Peyer's patch (tissue), 4 donors: ENCODE measurements at regions not wholly inside any gene's neighbourhood (a gene's known extent, or its start where the extent isn't known, plus 50 kb on each side); places are given as distances from the start of the nearest gene placed in this dataset.

Experiments used
- DNase-seq, 3 donors: peaks; one replicate each; pipeline ENCODE4 v3.0.0-alpha.2; 2017 to 2019
- H3K27ac ChIP-seq, 4 donors: fragments of 200-600 bp; sonication (generic); one replicate each; pipeline ENCODE4 v1.5.1; 2016 to 2019
- H3K27me3 ChIP-seq, 2 donors: fragments of 200-600 bp; sonication (generic); one replicate each; pipeline ENCODE4 v1.5.1; 2019
- H3K36me3 ChIP-seq, 3 donors: fragments of 200-600 bp; sonication (generic); one replicate each; pipeline ENCODE4 v1.5.1; 2016 to 2019
- H3K4me1 ChIP-seq, 4 donors: fragments of 200-600 bp; sonication (generic); one replicate each; pipeline ENCODE4 v1.5.1; 2016 to 2019
- H3K4me3 ChIP-seq, 4 donors: fragments of 200-600 bp; sonication (generic); 1 replicate in 3 of 4; 2 replicates in 1 of 4; pipeline ENCODE4 v1.5.1; 2016 to 2019; ENCODE audit warnings: mild to moderate bottlenecking in 1 of 4
- H3K9me3 ChIP-seq, 4 donors: fragments of 200-600 bp; sonication (generic); one replicate each; pipeline ENCODE4 v1.5.1; 2016 to 2019; ENCODE audit warnings: mild to moderate bottlenecking in 1 of 4
- CTCF ChIP-seq, 6 experiments: fragments of 450-650 bp in 4 of 6; fragments of 200-600 bp in 2 of 6; sonication (generic) in 1 of 6; IDR thresholded peaks; one replicate each; pipeline ENCODE4 v1.5.1; 2017 to 2019; ENCODE audit warnings: antibody characterized with exemption in 6 of 6, mild to moderate bottlenecking in 3 of 6, moderate library complexity in 1 of 6
- POLR2A ChIP-seq, 2 donors: fragments of 450-650 bp; IDR thresholded peaks; one replicate each; pipeline ENCODE4 v1.5.1; 2017; ENCODE audit warnings: antibody characterized with exemption in 2 of 2, mild to moderate bottlenecking in 2 of 2, moderate library complexity in 2 of 2

- Histone ChIP-seq H3K4me3 (no peak overlapping the region), H3K27me3 (no peaks in the 10 kb centered on the region), H3K4me1 (no peaks in the 10 kb centered on the region), H3K27ac (no peak overlapping the region), H3K36me3 (no peaks in the 10 kb centered on the region), H3K9me3 (no peaks in the 10 kb centered on the region)
- DNase-seq = no peak
- TF ChIP-seq POLR2A (IDR thresholded peaks at IDR 0.05) (no peak), CTCF (IDR thresholded peaks at IDR 0.05) (no peak)
Observed at GRCh38 chr22:48926136-48926535, 901.5 kb downstream of the BRD1 start.

DNA sequence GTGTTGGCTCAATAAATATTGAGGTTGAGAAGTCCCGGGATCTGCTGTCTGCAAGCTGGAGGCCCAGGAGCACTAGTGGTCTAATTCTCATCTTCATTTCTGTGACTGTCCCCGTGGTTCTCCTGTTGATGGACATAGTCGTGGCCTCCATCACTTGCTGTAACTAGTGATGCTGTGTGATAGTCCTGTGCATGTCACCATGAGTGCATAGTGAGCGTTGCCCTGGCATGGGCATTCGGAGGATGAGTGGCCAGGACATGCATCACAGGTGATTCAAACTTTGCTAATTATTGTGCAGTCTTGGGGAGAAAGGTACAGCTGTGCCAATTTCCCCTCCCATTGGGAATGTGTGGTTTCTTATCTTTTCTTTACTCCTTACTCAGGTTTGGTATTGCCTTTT, 902.2 kb downstream of the BRD1 start:
- DNase-seq = no peak
- Histone ChIP-seq H3K27ac (no peak overlapping the region), H3K4me1 (no peaks in the 10 kb centered on the region), H3K4me3 (no peak overlapping the region), H3K9me3 (no peaks in the 10 kb centered on the region), H3K36me3 (no peaks in the 10 kb centered on the region), H3K27me3 (no peaks in the 10 kb centered on the region)
- TF ChIP-seq POLR2A (IDR thresholded peaks at IDR 0.05) (no peak), CTCF (IDR thresholded peaks at IDR 0.05) (no peak)

GRCh38 chr22:48923996-48924395, 903.7 kb downstream of the BRD1 start:
- TF ChIP-seq CTCF (IDR thresholded peaks at IDR 0.05) (no peak), POLR2A (IDR thresholded peaks at IDR 0.05) (no peak)
- no peak for DNase-seq
- Histone ChIP-seq H3K27ac (no peak overlapping the region), H3K27me3 (no peaks in the 10 kb centered on the region), H3K4me1 (no peaks in the 10 kb centered on the region), H3K36me3 (no peaks in the 10 kb centered on the region), H3K9me3 (no peaks in the 10 kb centered on the region), H3K4me3 (no peak overlapping the region)

DNA sequence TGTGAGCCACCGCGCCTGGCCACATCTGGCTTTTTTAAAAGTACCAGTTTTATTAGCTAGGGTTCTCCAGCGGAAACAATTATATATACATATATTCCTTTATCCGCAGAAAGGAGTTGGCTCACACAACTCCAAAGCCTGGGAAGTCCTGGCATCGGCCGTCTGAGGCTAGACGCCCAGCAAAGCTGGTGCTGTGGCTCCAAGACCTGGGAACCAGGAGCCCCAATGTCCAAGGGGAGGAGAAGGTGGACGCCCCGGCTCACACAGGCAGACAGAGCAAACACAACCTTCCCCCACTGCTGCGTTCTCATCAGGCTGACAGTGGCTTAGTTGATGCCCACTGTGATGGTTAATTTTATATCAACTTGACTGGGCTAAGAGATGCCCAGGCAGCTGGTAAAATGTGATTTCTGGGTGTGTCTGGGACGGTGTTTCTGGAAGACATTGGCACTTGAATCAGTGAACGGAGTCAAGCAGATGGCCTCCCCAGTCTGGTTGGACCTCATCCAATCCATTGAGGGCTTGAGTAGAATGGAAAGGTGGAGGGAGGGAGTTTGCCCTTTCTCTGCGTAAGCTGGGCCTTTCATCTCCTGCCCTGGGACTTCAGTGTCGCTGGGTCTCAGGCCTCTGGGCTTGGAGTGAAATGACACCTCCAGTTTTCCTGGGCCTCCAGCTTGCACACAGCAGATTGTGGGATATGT, 904.4 kb downstream of the BRD1 start:
- H3K4me3 ChIP-seq = no peak overlapping the region
- H3K36me3 ChIP-seq = no peaks in the 10 kb centered on the region
- no peaks in the 10 kb centered on the region for H3K9me3 ChIP-seq
- no peaks in the 10 kb centered on the region for H3K4me1 ChIP-seq
- H3K27ac ChIP-seq = no peak overlapping the region
- no peak for TF ChIP-seq POLR2A (IDR thresholded peaks at IDR 0.05)
- TF ChIP-seq CTCF (IDR thresholded peaks at IDR 0.05) = no peak
- DNase-seq = no peak
- H3K27me3 ChIP-seq = no peaks in the 10 kb centered on the region

- no peaks in the 10 kb centered on the region for H3K27me3 ChIP-seq
- no peak for TF ChIP-seq CTCF (IDR thresholded peaks at IDR 0.05)
- TF ChIP-seq POLR2A (IDR thresholded peaks at IDR 0.05) = no peak
- no peak overlapping the region for H3K4me3 ChIP-seq
- H3K9me3 ChIP-seq = no peaks in the 10 kb centered on the region
- DNase-seq = no peak
- H3K36me3 ChIP-seq = no peaks in the 10 kb centered on the region
- H3K27ac ChIP-seq = no peak overlapping the region
- H3K4me1 ChIP-seq = no peaks in the 10 kb centered on the region
Observed at GRCh38 chr22:48921411-48921903, 906.2 kb downstream of the BRD1 start.
